ENCODE measurements at regions not wholly inside any gene's neighbourhood (a gene's known extent, or its start where the extent isn't known, plus 50 kb on each side); places are given as distances from the start of the nearest gene placed in this dataset.

DNA sequence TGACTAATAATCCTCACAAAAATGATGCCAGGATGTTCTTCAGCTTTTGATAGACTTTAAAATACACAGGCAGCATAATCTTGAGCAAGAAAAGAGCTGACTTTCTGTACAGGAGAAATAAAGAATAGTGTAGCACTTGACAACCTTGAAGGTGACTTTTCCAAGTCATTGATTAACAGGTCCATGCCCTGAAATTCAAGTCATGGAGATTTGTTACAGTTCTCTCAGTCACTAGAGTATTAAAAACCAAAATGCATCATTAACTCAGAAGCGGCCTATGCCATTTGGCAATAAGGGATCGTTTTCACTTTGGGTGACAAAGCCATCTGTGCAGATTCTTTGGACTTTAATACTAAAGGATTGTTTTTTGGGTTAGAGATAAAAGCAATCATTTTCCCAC, 692.7 kb upstream of the SGO1 start:
- DNase-seq, result no peak
- Histone ChIP-seq H3K4me3 (no peak overlapping the region), H3K27ac (no peak overlapping the region), H3K27me3 (no peaks in the 10 kb centered on the region), H3K4me1 (no peaks in the 10 kb centered on the region), H3K9me3 (no peaks in the 10 kb centered on the region), H3K36me3 (ENCODE audit: low read depth, missing control alignments) (no peaks in the 10 kb centered on the region)
- intact Hi-C loops (cut with DNase I; ENCODE audit: low total_unique reads), result no loop called here
- whole genome bisulfite sequencing, 2 donors, result 81 to 84% methylated on average over 2 of the region's 2 CpGs
- no peak for TF ChIP-seq POLR2A (IDR thresholded peaks at IDR 0.05)
- TF ChIP-seq, protein P1, sequence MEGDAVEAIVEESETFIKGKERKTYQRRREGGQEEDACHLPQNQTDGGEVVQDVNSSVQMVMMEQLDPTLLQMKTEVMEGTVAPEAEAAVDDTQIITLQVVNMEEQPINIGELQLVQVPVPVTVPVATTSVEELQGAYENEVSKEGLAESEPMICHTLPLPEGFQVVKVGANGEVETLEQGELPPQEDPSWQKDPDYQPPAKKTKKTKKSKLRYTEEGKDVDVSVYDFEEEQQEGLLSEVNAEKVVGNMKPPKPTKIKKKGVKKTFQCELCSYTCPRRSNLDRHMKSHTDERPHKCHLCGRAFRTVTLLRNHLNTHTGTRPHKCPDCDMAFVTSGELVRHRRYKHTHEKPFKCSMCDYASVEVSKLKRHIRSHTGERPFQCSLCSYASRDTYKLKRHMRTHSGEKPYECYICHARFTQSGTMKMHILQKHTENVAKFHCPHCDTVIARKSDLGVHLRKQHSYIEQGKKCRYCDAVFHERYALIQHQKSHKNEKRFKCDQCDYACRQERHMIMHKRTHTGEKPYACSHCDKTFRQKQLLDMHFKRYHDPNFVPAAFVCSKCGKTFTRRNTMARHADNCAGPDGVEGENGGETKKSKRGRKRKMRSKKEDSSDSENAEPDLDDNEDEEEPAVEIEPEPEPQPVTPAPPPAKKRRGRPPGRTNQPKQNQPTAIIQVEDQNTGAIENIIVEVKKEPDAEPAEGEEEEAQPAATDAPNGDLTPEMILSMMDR (IDR thresholded peaks at IDR 0.05), result no peak

GRCh38 chr3:20873235-20873634, 687.2 kb upstream of the SGO1 start:
- WGBS, 2 donors, result 79 to 92% methylated on average over 3 of the region's 3 CpGs
- Histone ChIP-seq H3K27ac (no peak overlapping the region), H3K36me3 (ENCODE audit: low read depth, missing control alignments) (no peaks in the 10 kb centered on the region), H3K27me3 (no peaks in the 10 kb centered on the region), H3K4me3 (no peak overlapping the region), H3K4me1 (no peaks in the 10 kb centered on the region), H3K9me3 (no peaks in the 10 kb centered on the region)
- no peak for TF ChIP-seq POLR2A (IDR thresholded peaks at IDR 0.05)
- TF ChIP-seq, protein P1 (IDR thresholded peaks at IDR 0.05), result no peak
- intact Hi-C loops (cut with DNase I; ENCODE audit: low total_unique reads), result no loop called here
- DNase-seq, result no peak

GRCh38 chr3:20870106-20870899, 684.3 kb upstream of the SGO1 start:
- no peaks in the 10 kb centered on the region for H3K4me1 ChIP-seq
- H3K4me3 ChIP-seq, result no peak overlapping the region
- TF ChIP-seq, protein P1 (IDR thresholded peaks at IDR 0.05), result no peak
- no peak for TF ChIP-seq POLR2A (IDR thresholded peaks at IDR 0.05)
- no peaks in the 10 kb centered on the region for H3K36me3 ChIP-seq (ENCODE audit: low read depth, missing control alignments)
- WGBS, 2 donors, result 78 to 84% methylated on average over 4 of the region's 4 CpGs
- intact Hi-C loops (cut with DNase I; ENCODE audit: low total_unique reads), result no loop called here
- H3K27me3 ChIP-seq, result no peaks in the 10 kb centered on the region
- no peak overlapping the region for H3K27ac ChIP-seq
- H3K9me3 ChIP-seq, result no peaks in the 10 kb centered on the region
- no peak for DNase-seq

DNA sequence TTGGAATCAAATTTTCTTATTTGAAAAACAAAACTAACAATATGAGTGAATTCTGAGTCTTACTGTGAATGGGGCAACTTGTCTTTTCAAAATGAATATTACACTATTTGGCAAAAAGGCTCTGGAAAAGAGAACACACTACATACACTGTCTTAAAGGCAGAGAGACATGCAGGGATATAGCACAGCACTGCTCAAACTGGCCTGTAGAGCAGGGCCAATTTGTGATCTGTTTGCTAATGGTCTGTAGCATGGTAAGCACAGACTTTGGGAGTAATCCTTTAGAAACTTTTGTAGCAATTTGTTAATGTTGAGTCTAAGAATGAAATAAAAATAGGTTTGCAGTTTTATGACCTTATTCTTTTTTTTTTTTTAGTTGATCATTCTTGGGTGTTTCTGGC, 679.8 kb upstream of the SGO1 start:
- no peak overlapping the region for H3K27ac ChIP-seq
- H3K27me3 ChIP-seq, result no peaks in the 10 kb centered on the region
- DNase-seq, result no peak
- no peaks in the 10 kb centered on the region for H3K9me3 ChIP-seq
- H3K36me3 ChIP-seq (ENCODE audit: low read depth, missing control alignments), result no peaks in the 10 kb centered on the region
- intact Hi-C loops (cut with DNase I; ENCODE audit: low total_unique reads), result no loop called here
- TF ChIP-seq, protein P1 (IDR thresholded peaks at IDR 0.05), result no peak
- no peak for TF ChIP-seq POLR2A (IDR thresholded peaks at IDR 0.05)
- H3K4me3 ChIP-seq, result no peak overlapping the region
- no peaks in the 10 kb centered on the region for H3K4me1 ChIP-seq

GRCh38 chr3:20861454-20861853, 675.4 kb upstream of the SGO1 start:
- WGBS, 2 donors, result 86 to 87% methylated on average over 4 of the region's 4 CpGs
- Histone ChIP-seq H3K4me3 (no peak overlapping the region), H3K36me3 (ENCODE audit: low read depth, missing control alignments) (no peaks in the 10 kb centered on the region), H3K27ac (no peak overlapping the region), H3K9me3 (no peaks in the 10 kb centered on the region), H3K27me3 (no peaks in the 10 kb centered on the region), H3K4me1 (no peaks in the 10 kb centered on the region)
- DNase-seq, result no peak
- intact Hi-C loops (cut with DNase I; ENCODE audit: low total_unique reads), result no loop called here
- TF ChIP-seq, protein P1 (IDR thresholded peaks at IDR 0.05), result no peak
- no peak for TF ChIP-seq POLR2A (IDR thresholded peaks at IDR 0.05)

Measured in testis (tissue), 2 donors.